ENCODE measurements at regions not wholly inside any gene's neighbourhood (a gene's known extent, or its start where the extent isn't known, plus 50 kb on each side); places are given as distances from the start of the nearest gene placed in this dataset.

DNA sequence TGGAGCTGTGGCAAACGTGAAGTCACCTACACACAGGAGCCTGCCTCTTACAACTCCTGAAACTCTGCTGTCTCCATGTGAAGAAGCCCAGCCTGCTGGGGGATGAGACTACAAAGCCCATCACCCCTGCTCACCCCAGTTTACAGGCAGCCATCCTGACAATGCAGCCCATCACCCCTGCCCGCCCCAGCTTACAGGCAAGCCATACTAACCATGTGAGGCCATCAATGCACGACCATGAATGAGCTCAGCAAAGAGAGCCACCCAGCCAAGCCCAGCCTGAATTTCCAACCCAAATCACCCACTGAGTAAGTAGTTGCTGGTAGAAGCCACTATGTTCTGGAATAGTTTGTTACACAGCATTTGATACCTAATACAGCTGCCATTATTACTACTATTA is 185.4 kb upstream of the NSMCE3 start:
- DNase-seq (ENCODE audit: low spot score), result no peak

DNA sequence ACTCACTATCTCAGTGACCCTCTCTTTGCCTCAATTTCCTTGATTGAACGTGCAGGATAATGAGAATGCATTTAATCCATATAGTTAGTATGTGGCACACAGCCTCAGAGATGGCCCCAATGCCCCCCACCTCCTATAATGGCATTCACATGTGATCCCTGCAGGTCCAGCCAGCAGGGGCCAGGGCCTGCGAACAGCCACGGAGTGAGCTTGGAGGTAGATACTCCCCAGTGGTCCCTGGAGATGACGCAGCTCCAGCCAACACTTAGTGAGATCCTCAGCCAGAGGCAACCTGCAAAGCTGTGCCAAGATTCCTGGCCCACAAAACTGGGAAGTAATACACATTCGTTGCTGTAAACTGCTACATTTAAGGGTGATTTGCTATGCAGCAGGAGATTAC is 184.9 kb upstream of the NSMCE3 start:
- no peak for DNase-seq (ENCODE audit: low spot score)

GRCh38 chr15:29452881-29453731 is 183.5 kb upstream of the NSMCE3 start:
- no peak for DNase-seq (ENCODE audit: low spot score)

DNA sequence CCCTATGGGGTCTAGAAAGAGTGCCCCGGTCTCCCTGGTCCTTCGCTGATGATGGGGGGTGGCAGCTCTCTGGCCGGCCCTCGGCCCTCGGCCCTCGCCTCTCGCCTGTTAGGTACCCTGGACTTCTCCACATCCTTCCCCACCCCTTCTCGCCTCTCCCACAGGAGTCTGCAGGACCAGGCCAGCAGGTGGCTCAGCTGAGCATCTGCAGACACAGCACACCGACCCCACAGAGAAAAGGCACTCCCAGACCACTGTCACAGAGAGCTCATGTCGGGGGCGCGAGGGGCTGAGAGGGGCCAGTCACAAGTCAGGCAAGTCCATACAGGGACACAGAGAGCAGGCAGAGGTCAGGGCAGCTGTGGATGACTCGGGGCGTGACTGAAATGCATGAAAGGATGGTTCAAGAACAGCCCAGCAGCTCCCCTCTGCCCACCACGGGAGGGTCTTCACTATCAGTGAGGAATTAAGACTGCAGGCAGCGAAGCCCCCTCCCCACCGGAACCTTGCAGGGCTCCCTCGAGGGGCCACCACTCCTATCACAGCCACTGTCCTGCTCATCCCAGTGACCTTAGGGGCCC is 181.7 kb upstream of the NSMCE3 start:
- peak; percentile 23 for DNase-seq (ENCODE audit: low spot score)

GRCh38 chr15:29449136-29449535 is 179.5 kb upstream of the NSMCE3 start:
- DNase-seq (ENCODE audit: low spot score), result peak; percentile 28

DNA sequence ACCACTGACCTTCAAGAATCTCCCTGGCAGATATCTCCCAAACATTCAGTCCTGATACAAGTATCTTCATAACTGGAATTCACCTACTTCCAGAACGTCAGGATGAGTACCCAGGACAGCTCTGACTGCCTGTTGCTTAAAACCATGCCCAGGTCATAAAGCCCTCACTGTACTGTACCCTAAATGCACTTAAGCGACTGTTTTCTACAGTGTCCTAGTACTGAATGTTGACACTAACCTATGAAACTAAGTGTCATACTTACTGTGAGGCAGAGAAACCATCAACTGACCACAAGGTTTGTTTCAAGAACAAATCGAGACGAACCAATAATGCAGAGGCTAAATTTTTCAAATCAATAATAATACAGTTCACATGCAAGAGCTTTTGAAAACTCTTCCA is 178.7 kb upstream of the NSMCE3 start:
- DNase-seq (ENCODE audit: low spot score), result no peak

DNA sequence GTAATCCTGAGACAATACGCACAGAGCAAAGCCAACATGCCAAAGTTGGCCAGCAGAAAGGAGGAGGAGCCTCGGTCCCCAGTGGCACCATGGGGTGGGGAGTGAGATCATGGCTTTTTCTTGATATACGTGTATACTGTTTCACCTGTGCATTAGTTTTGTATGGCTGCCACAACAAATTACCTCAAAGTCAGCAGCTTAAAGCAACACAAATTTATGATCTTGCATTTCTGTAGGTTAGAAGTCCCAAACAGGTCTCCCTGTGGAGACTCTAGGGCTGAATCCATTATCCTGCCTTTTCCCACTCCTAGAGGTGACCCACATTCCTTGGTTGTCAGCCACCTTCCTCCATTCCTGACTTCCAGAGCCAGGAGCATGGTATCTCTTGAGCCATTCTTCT is 176.9 kb upstream of the NSMCE3 start:
- DNase-seq (ENCODE audit: low spot score), result no peak

DNA sequence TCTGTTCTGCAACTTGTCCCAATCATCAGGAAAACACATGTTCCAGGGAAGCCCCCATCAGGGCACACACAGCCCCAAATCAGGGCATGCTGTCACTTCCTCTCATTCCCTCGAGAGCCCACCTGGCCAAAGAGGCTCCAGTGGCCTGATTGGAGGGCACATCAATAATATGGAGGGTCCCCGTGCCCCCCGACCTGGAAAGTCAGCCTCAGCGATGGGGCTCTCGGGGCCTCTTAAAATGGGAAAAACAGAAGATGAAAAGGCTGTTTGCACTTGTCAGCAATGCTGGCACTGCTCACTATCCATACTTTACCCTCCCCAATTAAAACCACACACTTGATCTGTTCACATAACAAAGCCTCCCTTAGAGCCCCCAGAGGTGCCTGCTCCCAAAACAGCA is 172.9 kb upstream of the NSMCE3 start:
- no peak for DNase-seq (ENCODE audit: low spot score)

DNA sequence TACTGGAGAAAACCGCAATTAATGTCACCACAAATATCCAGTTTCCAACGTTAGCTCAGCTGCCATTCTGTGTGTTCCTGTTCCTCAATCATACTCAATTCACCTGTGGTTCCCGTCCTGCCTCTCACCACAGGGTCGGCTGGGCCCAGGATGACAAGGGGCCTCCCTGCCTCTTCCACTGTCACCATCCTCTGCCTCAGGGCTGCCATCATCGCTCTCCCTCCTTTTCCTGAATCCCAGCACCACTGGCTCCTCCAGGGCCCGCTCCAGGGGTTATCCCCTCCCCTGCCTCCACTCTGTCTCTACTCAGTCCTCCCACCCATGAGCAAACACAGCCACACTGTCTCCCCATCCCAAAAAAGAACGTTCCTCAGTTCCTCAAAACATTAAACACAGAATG is 170.9 kb upstream of the NSMCE3 start:
- DNase-seq (ENCODE audit: low spot score), result no peak

- DNase-seq (ENCODE audit: low spot score), result peak; percentile 16
These were observed 169.1 kb upstream of the NSMCE3 start for GRCh38 chr15:29438703-29439055.

DNA sequence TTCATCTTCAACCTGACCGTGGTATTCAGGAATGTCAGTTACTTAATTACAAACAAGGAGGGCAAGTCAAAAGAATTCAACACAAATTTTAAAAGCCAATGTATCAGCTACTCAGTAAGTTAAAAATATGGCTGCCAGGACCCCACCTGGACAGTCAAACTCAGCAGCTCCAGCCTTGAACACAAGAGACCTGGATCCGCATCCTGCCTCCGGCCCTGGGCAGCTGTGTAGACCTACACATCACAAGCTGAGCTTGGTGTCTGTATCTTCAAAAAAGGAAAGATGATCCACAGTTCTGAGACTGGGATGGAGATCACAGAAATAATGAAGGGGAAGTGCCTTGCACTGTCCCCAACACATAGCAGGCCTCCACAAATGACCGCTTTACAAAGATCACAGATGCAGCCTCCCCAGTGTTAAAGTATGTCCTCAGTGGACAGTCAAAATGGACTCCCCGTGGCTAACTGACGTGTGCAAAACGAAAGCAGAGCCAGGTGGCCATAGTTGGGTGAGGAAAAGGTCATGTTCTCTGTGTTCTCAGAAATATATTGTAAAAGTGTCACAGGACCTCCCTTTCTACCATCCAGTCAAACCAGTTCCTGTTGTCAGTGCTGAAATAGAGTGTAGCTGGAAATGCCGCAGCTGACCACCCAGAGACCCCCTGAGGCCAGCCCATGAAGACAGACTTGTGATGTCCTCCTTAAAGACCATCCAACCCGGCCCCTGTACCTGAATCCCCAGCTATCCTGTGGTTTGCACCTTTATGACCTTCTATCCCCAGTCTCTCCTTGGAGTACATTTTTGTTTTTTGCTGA is 168.5 kb upstream of the NSMCE3 start:
- no peak for DNase-seq (ENCODE audit: low spot score)

DNA sequence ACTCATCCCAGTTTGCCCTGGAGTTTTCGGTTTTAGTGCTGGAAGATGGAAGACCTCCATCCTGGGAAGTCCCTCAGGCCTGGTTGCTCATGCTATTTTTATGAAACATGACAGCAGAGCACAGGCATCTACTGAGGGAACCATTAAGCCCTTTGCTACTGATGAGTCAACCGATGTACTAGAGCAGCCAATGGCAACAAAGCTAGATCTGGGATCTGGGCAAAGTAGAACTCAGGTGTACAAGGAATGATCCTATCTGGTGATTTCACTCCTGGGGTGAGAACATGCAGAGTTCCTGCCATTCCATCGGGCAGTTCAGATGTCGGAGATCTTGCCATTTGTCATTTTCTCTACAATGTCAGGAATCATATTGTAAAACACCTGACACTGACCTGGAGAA is 166.2 kb upstream of the NSMCE3 start:
- DNase-seq (ENCODE audit: low spot score), result peak; percentile 93

- DNase-seq (ENCODE audit: low spot score), result no peak
These were observed 164.7 kb upstream of the NSMCE3 start for GRCh38 chr15:29434280-29434679.

DNA sequence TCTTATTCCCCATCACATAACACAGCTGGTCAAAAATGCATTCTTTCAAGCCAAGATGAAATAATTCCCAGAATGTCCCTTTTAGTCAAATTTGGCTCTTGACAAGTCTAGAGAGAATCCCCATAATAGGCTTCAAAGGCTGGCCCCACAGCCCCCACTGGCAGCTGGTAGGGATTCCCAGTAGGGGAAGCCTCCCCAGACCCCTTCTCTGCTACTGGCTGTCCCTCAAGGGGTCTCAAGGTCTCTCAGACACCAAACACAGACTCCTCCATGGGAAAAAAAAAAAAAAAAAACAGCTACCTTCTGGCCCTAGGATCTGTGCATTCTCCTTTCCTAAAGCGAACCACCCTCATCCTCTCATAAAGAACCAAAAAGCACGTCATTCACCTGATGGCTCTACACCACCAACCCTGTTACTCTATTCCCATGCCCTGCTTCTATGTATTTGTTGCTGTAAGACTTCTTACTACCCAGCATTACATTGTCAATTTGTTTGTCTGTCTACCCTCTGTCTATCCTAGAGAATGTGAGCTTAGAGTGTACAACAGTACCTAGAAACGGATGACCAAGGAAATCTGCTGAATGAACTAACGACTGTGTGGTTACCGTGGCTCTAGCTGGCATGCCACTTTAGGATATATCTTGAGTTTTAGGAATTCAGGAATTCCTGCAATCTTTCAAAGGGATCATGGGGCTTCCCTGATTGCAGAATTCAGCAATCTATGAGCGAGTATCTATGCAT is 164.1 kb upstream of the NSMCE3 start:
- peak; percentile 28 for DNase-seq (ENCODE audit: low spot score)

DNA sequence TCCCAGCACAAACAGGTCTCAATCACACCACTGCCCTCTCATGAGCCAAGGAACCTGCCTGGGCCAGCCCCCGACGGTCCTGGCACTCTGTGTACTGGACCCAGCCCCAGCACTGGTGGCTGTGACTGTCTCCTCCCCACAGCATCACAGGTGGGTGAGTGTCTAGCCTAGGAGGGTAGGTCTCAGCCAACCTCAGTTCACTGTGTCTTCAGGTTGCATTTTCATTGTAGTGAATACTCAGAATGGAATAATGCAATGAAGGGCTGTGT is 163.4 kb upstream of the NSMCE3 start:
- DNase-seq (ENCODE audit: low spot score), result no peak

GRCh38 chr15:29432191-29433049 is 162.8 kb upstream of the NSMCE3 start:
- DNase-seq (ENCODE audit: low spot score), result no peak

DNA sequence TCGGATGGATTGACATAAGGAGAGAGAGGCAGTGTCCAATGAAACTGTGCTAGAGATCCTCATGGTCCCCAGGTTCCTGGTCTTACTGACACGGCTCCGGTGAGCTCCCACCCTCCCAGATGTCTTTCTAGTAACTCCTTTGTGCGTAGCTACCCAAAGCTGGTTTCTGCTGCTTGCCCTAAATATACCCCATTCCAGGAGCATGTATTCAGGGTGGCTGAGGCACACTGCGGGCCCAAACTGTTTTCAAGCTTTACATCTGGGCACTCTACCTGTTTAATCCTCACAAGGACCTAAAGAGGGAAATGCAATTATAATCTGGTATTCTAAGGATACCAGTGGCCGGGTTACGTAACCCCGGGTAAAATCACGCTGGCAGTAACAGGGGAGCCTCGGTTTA is 161.2 kb upstream of the NSMCE3 start:
- no peak for DNase-seq (ENCODE audit: low spot score)

GRCh38 chr15:29430124-29430523 is 160.5 kb upstream of the NSMCE3 start:
- no peak for DNase-seq (ENCODE audit: low spot score)

- DNase-seq (ENCODE audit: low spot score), result no peak
These were observed 160.0 kb upstream of the NSMCE3 start for GRCh38 chr15:29429584-29429983.

GRCh38 chr15:29428925-29429573 is 159.4 kb upstream of the NSMCE3 start:
- no peak for DNase-seq (ENCODE audit: low spot score)

DNA sequence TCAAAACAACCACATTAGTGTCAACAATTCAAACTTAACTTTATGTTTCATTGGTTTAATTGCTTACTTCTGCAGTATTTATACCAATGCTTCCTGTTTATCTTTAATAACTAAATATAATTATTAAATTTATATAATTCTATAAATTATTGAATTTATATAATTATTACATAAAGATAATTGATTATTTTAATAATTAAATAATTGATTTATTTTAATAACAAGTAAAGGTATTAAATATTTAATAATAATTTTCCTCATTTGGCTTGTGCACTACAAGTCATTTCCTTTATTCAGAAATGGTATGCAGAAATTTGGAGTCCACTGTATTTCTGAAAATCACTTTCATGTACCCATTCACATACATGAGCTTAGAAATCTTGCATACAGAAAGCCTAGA is 156.2 kb upstream of the NSMCE3 start:
- DNase-seq (ENCODE audit: low spot score), result no peak

Measured in kidney tubule cell (primary cell).